Tibial artery (tissue), 4 donors: ENCODE measurements at regions not wholly inside any gene's neighbourhood (a gene's known extent, or its start where the extent isn't known, plus 50 kb on each side); places are given as distances from the start of the nearest gene placed in this dataset.

ENCODE experiments used
- DNase-seq, 2 donors: peaks; one replicate each; pipeline ENCODE4 v3.0.0-alpha.2; 2019
- H3K27ac ChIP-seq, 2 donors: fragments of 200-600 bp; sonication (generic) in 1 of 2; 1 replicate in 1 of 2; 2 replicates in 1 of 2; pipeline ENCODE4 v1.5.1; 2018 to 2019; ENCODE audit warnings: mild to moderate bottlenecking in 1 of 2
- H3K27me3 ChIP-seq, 2 donors: fragments of 200-600 bp; sonication (generic) in 1 of 2; one replicate each; pipeline versions ENCODE4 v1.5.1 to v1.6.0; 2016 to 2019
- H3K36me3 ChIP-seq, 3 donors: fragments of 200-600 bp; sonication (generic) in 2 of 3; one replicate each; pipeline ENCODE4 v1.5.1; 2016 to 2019; ENCODE audit warnings: mild to moderate bottlenecking in 2 of 3
- H3K4me1 ChIP-seq, 4 donors: fragments of 200-600 bp; sonication (generic) in 2 of 4; 1 replicate in 3 of 4; 2 replicates in 1 of 4; pipeline ENCODE4 v1.5.1; 2016 to 2019
- H3K4me3 ChIP-seq, 2 donors: fragments of 200-600 bp; sonication (generic) in 1 of 2; 1 replicate in 1 of 2; 2 replicates in 1 of 2; pipeline ENCODE4 v1.5.1; 2018 to 2019; ENCODE audit warnings: mild to moderate bottlenecking in 2 of 2
- H3K9me3 ChIP-seq, 3 donors: fragments of 200-600 bp; sonication (generic) in 1 of 3; one replicate each; pipeline ENCODE4 v1.5.1; 2016 to 2019
- CTCF ChIP-seq, 2 experiments: fragments of 200-600 bp in 1 of 2; fragments of 450-650 bp in 1 of 2; IDR thresholded peaks; one replicate each; pipeline ENCODE4 v1.5.1; 2017 to 2019; ENCODE audit warnings: antibody characterized with exemption in 2 of 2, mild to moderate bottlenecking in 1 of 2, moderate library complexity in 1 of 2
- intact Hi-C: fragments of 100-400 bp; cut with DNase I; formaldehyde crosslinking; loops from one replicate; pipeline ENCODE4 v1.15.0; 2023; ENCODE audit warnings: low total_unique reads

DNA sequence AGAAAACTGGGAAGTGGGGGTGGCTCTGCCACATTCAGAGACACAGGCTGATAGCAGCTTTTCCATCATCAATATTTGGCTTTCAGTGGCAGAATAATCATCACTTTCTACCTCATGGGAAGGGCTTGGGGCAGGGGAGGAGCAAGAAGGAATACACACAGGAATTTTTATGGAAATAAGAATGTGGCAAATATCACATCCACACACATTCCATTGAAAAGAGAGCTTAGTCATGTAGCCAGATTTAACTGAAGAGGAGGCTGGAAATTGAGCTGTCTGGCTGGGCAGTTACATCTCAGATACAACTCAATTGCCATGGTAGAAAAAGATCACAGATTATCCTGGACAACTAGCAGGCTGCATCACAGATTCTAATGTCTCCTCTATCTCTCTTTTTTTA lies 1474.0 kb upstream of the ACVR2A start:
- no peak for DNase-seq
- intact Hi-C loops: no loop called here
- Histone ChIP-seq H3K9me3 (peaks cover 0 to 5% (median 0%) of the 10 kb centered on the region in 3 donors), H3K36me3 (no peaks in the 10 kb centered on the region), H3K4me1 (no peaks in the 10 kb centered on the region), H3K27me3 (no peaks in the 10 kb centered on the region), H3K4me3 (no peak overlapping the region), H3K27ac (no peak overlapping the region)
- TF ChIP-seq CTCF (IDR thresholded peaks at IDR 0.05): no peak

- no peak overlapping the region for H3K27ac ChIP-seq
- no peaks in the 10 kb centered on the region for H3K27me3 ChIP-seq
- no peaks in the 10 kb centered on the region for H3K9me3 ChIP-seq
- no peak for DNase-seq
- intact Hi-C loops: no loop called here
- no peak for TF ChIP-seq CTCF (IDR thresholded peaks at IDR 0.05)
- H3K36me3 ChIP-seq: no peaks in the 10 kb centered on the region
- H3K4me3 ChIP-seq: no peak overlapping the region
- no peaks in the 10 kb centered on the region for H3K4me1 ChIP-seq
These were observed 1478.6 kb upstream of the ACVR2A start for GRCh38 chr2:146366276-146366675.

DNA sequence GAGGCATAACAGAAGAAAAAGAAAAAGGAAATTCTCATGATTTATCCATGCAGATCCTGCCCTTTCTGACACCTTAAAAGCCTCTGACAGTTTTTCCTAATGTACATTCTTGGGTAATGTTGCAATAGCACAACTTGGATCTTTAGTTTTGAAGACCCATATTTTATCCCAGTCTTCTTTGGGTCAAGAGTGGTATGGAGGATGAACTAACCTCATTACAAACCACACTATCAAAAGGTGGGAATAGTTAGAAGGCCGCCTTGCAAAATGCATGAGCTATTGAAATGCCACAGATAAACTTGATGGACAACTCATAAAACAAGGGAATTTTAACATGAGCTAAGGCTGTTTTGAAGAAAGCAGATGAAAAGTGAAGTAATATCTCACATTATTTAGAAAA lies 1479.8 kb upstream of the ACVR2A start:
- no peak overlapping the region for H3K4me3 ChIP-seq
- intact Hi-C loops: no loop called here
- no peak for DNase-seq
- no peak for TF ChIP-seq CTCF (IDR thresholded peaks at IDR 0.05)
- no peaks in the 10 kb centered on the region for H3K27me3 ChIP-seq
- H3K36me3 ChIP-seq: no peaks in the 10 kb centered on the region
- no peaks in the 10 kb centered on the region for H3K4me1 ChIP-seq
- H3K9me3 ChIP-seq: no peaks in the 10 kb centered on the region
- no peak overlapping the region for H3K27ac ChIP-seq

DNA sequence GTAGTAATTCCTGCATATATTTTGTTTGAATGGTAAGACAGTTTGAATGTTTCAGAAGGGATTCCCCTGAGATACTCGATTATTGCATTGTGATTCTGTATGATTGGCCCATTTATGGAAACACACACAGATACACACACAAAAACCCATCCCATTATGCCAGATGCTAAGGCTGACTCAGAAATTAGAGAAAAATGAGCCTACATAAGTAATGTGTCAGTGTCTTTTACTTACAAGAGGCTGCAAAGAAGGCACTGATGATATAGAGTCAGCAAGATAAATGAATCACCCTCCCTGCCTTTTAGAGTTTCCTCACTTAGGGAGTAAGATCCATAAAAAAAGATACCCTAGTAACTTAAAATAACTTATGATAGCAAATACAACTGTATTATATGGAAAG lies 1481.1 kb upstream of the ACVR2A start:
- no peak for DNase-seq
- Histone ChIP-seq H3K4me1 (no peaks in the 10 kb centered on the region), H3K9me3 (no peaks in the 10 kb centered on the region), H3K27me3 (no peaks in the 10 kb centered on the region), H3K36me3 (no peaks in the 10 kb centered on the region), H3K4me3 (no peak overlapping the region), H3K27ac (no peak overlapping the region)
- intact Hi-C loops: no loop called here
- no peak for TF ChIP-seq CTCF (IDR thresholded peaks at IDR 0.05)

DNA sequence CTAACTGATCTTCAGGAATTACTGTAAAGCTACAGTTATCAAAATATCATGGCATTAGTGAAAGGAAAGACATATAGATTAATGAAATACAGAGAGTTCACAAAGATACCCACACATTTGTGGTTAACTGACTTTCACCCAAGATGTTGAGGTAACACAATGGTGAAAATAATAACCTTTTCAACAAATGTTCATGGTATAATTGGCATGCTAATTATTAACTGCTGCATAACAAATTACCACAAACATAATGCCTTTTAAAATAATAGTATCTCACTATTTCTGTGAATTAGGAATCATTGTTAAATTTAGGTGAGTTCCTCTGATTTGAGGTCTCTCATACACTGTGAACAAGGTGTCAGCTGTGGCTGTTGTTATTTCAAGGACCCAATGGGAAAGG lies 1493.1 kb upstream of the ACVR2A start:
- Histone ChIP-seq H3K27ac (no peak overlapping the region), H3K36me3 (no peaks in the 10 kb centered on the region), H3K27me3 (no peaks in the 10 kb centered on the region), H3K4me1 (no peaks in the 10 kb centered on the region), H3K9me3 (no peaks in the 10 kb centered on the region), H3K4me3 (no peak overlapping the region)
- no peak for DNase-seq
- no peak for TF ChIP-seq CTCF (IDR thresholded peaks at IDR 0.05)
- intact Hi-C loops: no loop called here

GRCh38 chr2:146349334-146349733 lies 1495.5 kb upstream of the ACVR2A start:
- Histone ChIP-seq H3K27me3 (no peaks in the 10 kb centered on the region), H3K9me3 (no peaks in the 10 kb centered on the region), H3K4me1 (no peaks in the 10 kb centered on the region), H3K27ac (no peak overlapping the region), H3K36me3 (no peaks in the 10 kb centered on the region), H3K4me3 (no peak overlapping the region)
- DNase-seq: no peak
- no peak for TF ChIP-seq CTCF (IDR thresholded peaks at IDR 0.05)
- intact Hi-C loops: no loop called here
